A549 (cell line): ENCODE measurements at regions not wholly inside any gene's neighbourhood (a gene's known extent, or its start where the extent isn't known, plus 50 kb on each side); places are given as distances from the start of the nearest gene placed in this dataset.
"Not testable (repeated sequence)": the region's sequence is repeated elsewhere in the genome, so short reads cannot be mapped to it uniquely, and the experiment has no call there.

Experiments used
- ATAC-seq, 2 experiments: fragments of 200-7000 bp in 1 of 2; fragments of >200 bp in 1 of 2; cut with Nextera tagmentation in 1 of 2; cut with Tn5 transposase in 1 of 2; 3 replicates each; pipeline versions ENCODE4 v1.8.0 to v1.9.1; 2018 to 2020; ENCODE audit warnings: mild to moderate bottlenecking in 1 of 2, moderate library complexity in 1 of 2
- CTCF ChIA-PET: fragments of 300-600 bp; sonication (Branson Sonifier 250); formaldehyde crosslinking; extraction: SDS; loops from one replicate; lab custom pipeline; 2021; ENCODE audit warnings: antibody characterized with exemption, inconsistent platforms; lab: Yijun Ruan, JAX
- POLR2A ChIA-PET: fragments of 350-600 bp; formaldehyde crosslinking; extraction: SDS; loops from one replicate; lab custom pipeline; 2021; ENCODE audit warnings: antibody characterized with exemption, inconsistent platforms; lab: Yijun Ruan, JAX
- DNase-seq, 2 experiments: peaks; one replicate each; pipeline versions ENCODE4 v3.0.0 to v3.0.0-alpha.2; 2011 to 2016; ENCODE audit warnings: low read depth in 1 of 2, low spot score in 1 of 2
- FAIRE-seq: peaks from 2 replicates; lab custom pipeline; 2011; peaks lifted over from hg19 to GRCh38; lab: Jason Lieb, UNC
- H3K27ac ChIP-seq, 2 experiments: fragments of >200 bp; sonication (Bioruptor Twin); formaldehyde crosslinking; 3 replicates each; pipeline ENCODE4 v1.5.1; 2016 to 2017
- H3K4me1 ChIP-seq: fragments of >200 bp; sonication (Bioruptor Twin); formaldehyde crosslinking; 3 replicates; pipeline ENCODE4 v1.6.1; 2016
- H3K4me2 ChIP-seq: fragments of >200 bp; sonication (Bioruptor Twin); formaldehyde crosslinking; 3 replicates; pipeline ENCODE4 v1.6.1; 2016
- H3K4me3 ChIP-seq: fragments of >200 bp; sonication (Bioruptor Twin); formaldehyde crosslinking; 3 replicates; pipeline ENCODE4 v1.5.1; 2016
- H3K9me3 ChIP-seq: fragments of >200 bp; sonication (Bioruptor Twin); formaldehyde crosslinking; 3 replicates; pipeline ENCODE4 v1.6.1; 2016
- CBX2 ChIP-seq: fragments of 200-600 bp; sonication (generic); IDR thresholded peaks from 2 replicates; pipeline ENCODE4 v1.6.1; 2016; ENCODE audit warnings: low read depth, mild to moderate bottlenecking, borderline replicate concordance
- CEBPB ChIP-seq, 2 experiments: fragments of >200 bp in 1 of 2; sonication (Bioruptor Twin) in 1 of 2; formaldehyde crosslinking in 1 of 2; IDR thresholded peaks; 2 replicates each; pipeline ENCODE4 v1.6.1; 2012 to 2016
- CHD2 ChIP-seq: fragments of 150-350 bp; IDR thresholded peaks from 2 replicates; pipeline ENCODE4 v1.6.1; 2014; ENCODE audit warnings: low read length; ENCODE audit not compliant: partially characterized antibody
- HEYL ChIP-seq: fragments of 250-450 bp; sonication (Bioruptor Pico); IDR thresholded peaks from 2 replicates; pipeline ENCODE4 v1.8.0; 2021; ENCODE audit warnings: mild to moderate bottlenecking, moderate library complexity
- MAFK ChIP-seq: fragments of 450-650 bp; IDR thresholded peaks from 2 replicates; pipeline ENCODE4 v1.6.1; 2014; ENCODE audit not compliant: partially characterized antibody
- MYC ChIP-seq: IDR thresholded peaks from 2 replicates; pipeline ENCODE4 v1.6.1; 2012; ENCODE audit warnings: mild to moderate bottlenecking, inconsistent platforms, low read length, improper control_type of control experiment, borderline replicate concordance
- RAD21 ChIP-seq, 2 experiments: fragments of >200 bp in 1 of 2; sonication (Bioruptor Twin) in 1 of 2; formaldehyde crosslinking in 1 of 2; IDR thresholded peaks in 1 of 2; conservative IDR thresholded peaks in 1 of 2; 2 replicates in 1 of 2; 3 replicates in 1 of 2; pipeline ENCODE4 v1.6.1; 2012 to 2018; ENCODE audit warnings: inconsistent platforms in 1 of 2
- REST ChIP-seq: fragments of 200-600 bp; sonication (generic); IDR thresholded peaks from 2 replicates; pipeline ENCODE4 v1.6.1; 2016; ENCODE audit warnings: antibody characterized with exemption, mild to moderate bottlenecking, moderate library complexity
- TFCP2L1 ChIP-seq: fragments of 250-450 bp; sonication (Bioruptor Pico); IDR thresholded peaks from 2 replicates; pipeline ENCODE4 v1.5.0; 2021; ENCODE audit warnings: mild to moderate bottlenecking
- ZC3H11A ChIP-seq: fragments of 450-650 bp; IDR thresholded peaks from 2 replicates; pipeline ENCODE4 v1.6.1; 2014; ENCODE audit warnings: antibody characterized with exemption, mild to moderate bottlenecking
- WGBS: methylation state at CpG from one replicate; pipeline ENCODE4 v1.1.6; 2017; ENCODE audit errors: missing lambda C conversion rate; 5-methylcytosine and 5-hydroxymethylcytosine counted together
- small RNA-seq, 6 experiments: library from RNA; depleted of rRNA; stranded (forward); fragments of <200 nt; gene quantifications; one replicate each; pipeline ENCODE3, GENCODE V24; 2012

DNA sequence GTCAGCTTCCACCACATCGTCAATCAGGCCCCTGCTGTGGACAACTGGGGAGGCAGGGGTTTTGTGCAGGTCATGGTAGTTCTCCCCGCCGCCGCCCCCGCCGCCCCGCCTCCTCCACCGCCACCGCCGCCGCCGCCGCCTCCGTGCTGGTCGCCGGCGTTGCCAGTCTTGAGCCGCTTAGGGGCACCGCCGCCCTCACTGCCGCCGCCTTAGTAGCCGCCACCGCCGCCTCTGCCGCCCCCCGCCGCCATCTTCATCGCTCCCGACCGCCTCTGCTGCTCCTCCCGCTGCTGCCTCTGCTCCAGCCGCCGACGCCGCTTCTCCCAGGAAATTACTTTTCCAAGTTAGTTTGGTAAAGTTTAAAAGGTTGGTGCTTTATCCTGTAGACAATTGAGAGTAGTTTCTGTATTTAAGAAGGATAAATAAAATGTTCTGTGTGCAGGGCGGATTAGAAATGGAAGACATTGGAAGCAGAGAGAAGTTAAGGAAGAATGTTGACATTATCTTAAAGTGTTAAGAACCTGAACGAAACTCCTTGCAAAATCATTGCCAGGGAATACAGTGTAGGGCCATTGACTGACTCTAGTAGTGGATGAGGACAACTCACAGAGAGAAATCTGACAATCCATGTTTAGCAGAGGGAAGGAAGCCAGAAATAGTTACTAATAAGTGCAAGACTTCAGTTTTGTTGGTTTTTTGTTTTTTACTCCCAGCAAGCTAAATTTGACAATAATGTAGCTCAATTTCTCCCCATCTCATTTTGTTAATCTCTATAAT is 53.0 kb upstream of the GOLGA8A start:
- ATAC-seq (no peak), DNase-seq (no peak), FAIRE-seq (no peak)
- no peak for TF ChIP-seq TFCP2L1 (CRISPR knock-in tag)
- no peak for TF ChIP-seq REST
- TF ChIP-seq HEYL (CRISPR knock-in tag) = no peak
- TF ChIP-seq MYC = no peak
- TF ChIP-seq CBX2 = no peak
- no peak for TF ChIP-seq ZC3H11A
- no peak for TF ChIP-seq MAFK
- no peak for TF ChIP-seq CEBPB (IDR thresholded peaks at IDR 0.05)
- TF ChIP-seq CHD2 = no peak
- no peak overlapping the region for H3K4me3 ChIP-seq
- no peak overlapping the region for H3K4me2 ChIP-seq
- no peaks in the 10 kb centered on the region for H3K4me1 ChIP-seq
- no peak overlapping the region for H3K27ac ChIP-seq
- ChIA-PET CTCF (no interaction called here), POLR2A (no interaction called here)
- no peaks in the 10 kb centered on the region for H3K9me3 ChIP-seq
- WGBS = 80% methylated on average over 38 of the region's 38 CpGs

DNA sequence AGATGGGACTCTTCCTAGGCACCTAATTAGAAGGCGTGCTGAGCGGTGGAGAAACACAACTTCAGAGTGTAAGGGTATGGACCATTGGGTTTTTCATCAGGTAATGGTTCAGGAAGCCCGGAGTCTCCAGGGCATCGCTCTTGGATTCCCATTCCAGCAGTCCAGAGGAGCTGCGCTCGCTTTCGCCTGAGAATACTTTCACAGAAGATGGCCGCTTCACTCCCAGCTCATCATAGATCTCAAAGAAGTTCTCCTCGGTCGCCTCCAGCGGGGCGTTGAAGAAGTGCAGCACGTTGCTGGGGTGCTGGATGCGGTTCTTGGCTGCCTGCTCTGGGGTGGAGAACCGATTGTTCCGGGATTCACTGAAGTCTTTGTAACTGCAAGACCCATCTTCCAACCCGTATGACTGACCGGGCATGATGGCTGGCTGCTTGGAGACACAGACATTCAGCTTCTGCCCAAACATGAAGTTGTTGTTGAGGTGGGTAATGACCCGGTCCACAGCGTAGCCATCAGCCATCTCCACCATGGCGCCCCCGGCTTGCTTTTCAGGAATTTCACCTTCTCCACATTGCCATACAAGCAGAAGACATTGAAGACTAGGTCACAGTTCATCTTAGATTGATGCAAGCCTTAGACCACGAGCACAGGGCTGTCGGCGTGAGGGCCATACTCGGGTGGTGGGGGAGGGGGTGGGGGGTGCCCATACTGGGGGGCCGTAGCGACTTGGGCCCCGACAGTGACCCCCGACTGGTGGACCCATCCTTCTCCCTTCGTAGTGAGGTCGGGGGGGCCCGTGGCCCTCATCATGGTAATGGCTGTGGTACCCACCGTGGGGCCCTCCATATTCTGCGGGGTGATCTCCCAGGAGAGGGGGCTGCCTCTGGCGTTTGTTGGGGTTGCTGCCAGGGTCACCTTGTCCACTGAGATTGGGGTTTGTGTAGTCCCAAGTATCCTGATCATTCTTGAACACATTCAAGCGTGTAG is 51.7 kb upstream of the GOLGA8A start:
- peak overlapping the region; percentile 41; the same call in 1 of the 3 replicates for H3K4me2 ChIP-seq
- H3K4me3 ChIP-seq, POLR2A ChIA-PET, H3K27ac ChIP-seq, FAIRE-seq, H3K4me1 ChIP-seq, H3K9me3 ChIP-seq: not testable (repeated sequence)
- peak; percentile 18 to 71 for DNase-seq
- 46% methylated on average over 34 of the region's 37 CpGs for WGBS
- peak; percentile 97 to 99 for ATAC-seq
- peak in 1 of 2 experiments; percentile 22; a peak in 1 of 5 replicates for TF ChIP-seq RAD21 (conservative IDR thresholded peaks at IDR 0.05 in 1 of 2, IDR thresholded peaks at IDR 0.05 in 1 of 2)
- CTCF ChIA-PET = interaction anchor here (0.6 kb wide), 1 partner anchor 131 kb away, joined by 3 read pairs; no protein-coding TSS in a partner anchor

Small RNAs in the stretch of these regions (small RNA-seq; reads per million reads assigned to genes)
- gene MIR1233-2 = 0 reads per million in 6 experiments
